H1 (cell line): ENCODE measurements at regions not wholly inside any gene's neighbourhood (a gene's known extent, or its start where the extent isn't known, plus 50 kb on each side); places are given as distances from the start of the nearest gene placed in this dataset.

ENCODE experiments used
- BACH1 ChIP-seq: IDR thresholded peaks from 2 replicates; pipeline ENCODE4 v1.6.1; 2012; ENCODE audit warnings: low read length, improper control_type of control experiment
- FOSL1 ChIP-seq: IDR thresholded peaks from 2 replicates; pipeline ENCODE4 v1.6.1; 2011; ENCODE audit warnings: mild to moderate bottlenecking, low read depth, low read length, moderate library complexity; ENCODE audit not compliant: insufficient read depth
- RNF2 ChIP-seq: fragments of 200-900, 300-1000 bp; sonication (generic); IDR thresholded peaks from 2 replicates; pipeline ENCODE4 v1.7.1; 2016; ENCODE audit warnings: borderline replicate concordance, low read depth, mild to moderate bottlenecking, antibody characterized with exemption, low read length; ENCODE audit not compliant: poor library complexity, severe bottlenecking; ENCODE audit errors: missing control alignments

- TF ChIP-seq BACH1 (no peak), RNF2 (no peak), FOSL1 (no peak)
Observed at GRCh38 chr2:166825914-166826313, 62.4 kb upstream of the XIRP2 start (continued).
